Activated CD8-positive, alpha-beta T cell treated with anti-CD3 and anti-CD28 coated beads, Interleukin-2, amount 10 ng/mL, durations not matched to agents 7 days and 5 days (primary cell): ENCODE measurements at regions not wholly inside any gene's neighbourhood (a gene's known extent, or its start where the extent isn't known, plus 50 kb on each side); places are given as distances from the start of the nearest gene placed in this dataset.
"Not testable (repeated sequence)": the region's sequence is repeated elsewhere in the genome, so short reads cannot be mapped to it uniquely, and the experiment has no call there.

ENCODE experiments used
- ATAC-seq: fragments of 150-1000 bp; cut with Tn5 transposase; one replicate; pipeline ENCODE4 v1.10.0; 2021; ENCODE audit warnings: moderate library complexity
- CTCF ChIA-PET: fragments of 350-600 bp; sonication (Branson Sonifier 250); formaldehyde crosslinking; loops from one replicate; lab custom pipeline; 2021; ENCODE audit warnings: antibody characterized with exemption; lab: Charles Lee
- POLR2A ChIA-PET: fragments of 350-600 bp; sonication (Branson Sonifier 250); formaldehyde crosslinking; loops from one replicate; lab custom pipeline; 2021; ENCODE audit warnings: antibody characterized with exemption; lab: Charles Lee
- DNase-seq: peaks from one replicate; pipeline ENCODE4 v3.0.0-alpha.2; 2020
- H3K27ac Mint-ChIP-seq: one replicate; pipeline ENCODE4 v1.8.0; 2021; ENCODE audit warnings: mild to moderate bottlenecking, mixed read lengths
- H3K27me3 Mint-ChIP-seq: one replicate; pipeline ENCODE4 v1.8.0; 2021; ENCODE audit warnings: low read depth, mixed read lengths
- H3K36me3 Mint-ChIP-seq: one replicate; pipeline ENCODE4 v1.8.0; 2021; ENCODE audit warnings: low read depth, mixed read lengths
- H3K4me1 Mint-ChIP-seq: one replicate; pipeline ENCODE4 v1.8.0; 2021; ENCODE audit warnings: low read depth, mixed read lengths
- H3K4me3 Mint-ChIP-seq: one replicate; pipeline ENCODE4 v1.8.0; 2021; ENCODE audit warnings: mild to moderate bottlenecking, mixed read lengths
- H3K9me3 Mint-ChIP-seq: one replicate; pipeline ENCODE4 v1.8.0; 2022; ENCODE audit warnings: mixed read lengths; ENCODE audit not compliant: insufficient read depth

DNA sequence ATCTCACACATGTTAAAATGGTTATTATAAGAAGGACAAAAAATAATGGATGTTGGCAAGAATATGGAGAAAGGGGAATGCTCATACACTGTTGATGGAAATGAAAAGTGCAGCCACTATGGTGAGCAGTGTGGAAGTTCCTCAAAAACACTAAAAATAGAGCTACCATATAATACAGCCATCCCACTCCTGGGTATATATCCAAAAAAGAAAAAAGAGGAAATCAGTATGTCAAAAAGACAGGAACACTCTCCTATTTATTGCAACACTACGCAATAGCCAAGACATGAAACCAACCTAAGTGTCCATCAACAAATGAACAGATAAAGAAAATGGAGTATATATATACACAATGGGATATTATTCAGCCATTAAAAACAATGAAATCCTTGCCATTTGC lies 642.6 kb downstream of the RNF144A start:
- H3K4me1 Mint-ChIP-seq, result peaks cover 13% of the 10 kb centered on the region
- H3K36me3 Mint-ChIP-seq, result peaks cover 45% of the 10 kb centered on the region
- ATAC-seq (no peak), DNase-seq (no peak)
- no peak overlapping the region for H3K4me3 Mint-ChIP-seq
- no peak overlapping the region for H3K27ac Mint-ChIP-seq
- H3K9me3 Mint-ChIP-seq, result peaks cover 27% of the 10 kb centered on the region
- H3K27me3 Mint-ChIP-seq, result no peaks in the 10 kb centered on the region
- POLR2A ChIA-PET, result interaction anchor here (0.6 kb wide), 1 partner anchor 200 kb away, joined by 3 read pairs; no protein-coding TSS in a partner anchor
- CTCF ChIA-PET, result interaction anchor here (2.3 kb wide), 1 partner anchor 10 kb away, joined by 8 read pairs; no protein-coding TSS in a partner anchor

GRCh38 chr2:7566382-7566881 lies 649.2 kb downstream of the RNF144A start:
- peaks cover 52% of the 10 kb centered on the region for H3K4me1 Mint-ChIP-seq
- H3K9me3 Mint-ChIP-seq, result peaks cover 30% of the 10 kb centered on the region
- ATAC-seq, result no peak
- H3K4me3 Mint-ChIP-seq, result no peak overlapping the region
- H3K36me3 Mint-ChIP-seq, result peaks cover 60% of the 10 kb centered on the region
- ChIA-PET CTCF (interaction anchor here (1.4 to 2.4 kb wide), 8 partner anchors 8 to 158 kb away, joined by 4 to 38 read pairs (median 16); no protein-coding TSS in a partner anchor), POLR2A (interaction anchor here (1.6 to 2.1 kb wide), 2 partner anchors 135 to 137 kb away, joined by 6 to 9 read pairs; no protein-coding TSS in a partner anchor)
- no peak for DNase-seq
- peak overlapping the region; percentile 95 for H3K27ac Mint-ChIP-seq
- no peaks in the 10 kb centered on the region for H3K27me3 Mint-ChIP-seq

DNA sequence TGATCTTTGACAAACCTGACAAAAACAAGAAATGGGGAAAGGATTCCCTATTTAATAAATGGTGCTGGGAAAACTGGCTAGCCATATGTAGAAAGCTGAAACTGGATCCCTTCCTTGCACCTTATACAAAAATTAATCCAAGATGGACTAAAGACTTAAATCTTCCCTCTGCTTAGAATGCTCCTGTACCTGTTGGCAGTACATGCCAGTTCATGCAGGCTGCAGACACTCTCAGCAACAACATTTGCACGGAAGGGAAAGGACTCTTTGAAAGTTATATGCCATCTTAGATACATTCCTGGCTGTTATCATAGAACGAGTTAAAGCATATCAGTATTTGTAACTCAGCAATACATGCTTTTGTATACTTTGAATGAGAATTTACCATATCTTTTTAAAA lies 649.9 kb downstream of the RNF144A start:
- ATAC-seq, result peak; percentile 16
- CTCF ChIA-PET, result interaction anchor here (0.6 to 2.4 kb wide), 34 partner anchors 9 to 1114 kb away, joined by 3 to 38 read pairs (median 4); partner anchors contain the start of gene ID2
- POLR2A ChIA-PET, result interaction anchor here (0.7 to 2.1 kb wide), 16 partner anchors 14 to 1114 kb away, joined by 3 to 24 read pairs (median 4); no protein-coding TSS in a partner anchor
- DNase-seq, H3K27me3 Mint-ChIP-seq: not testable (repeated sequence)
- H3K27ac Mint-ChIP-seq, result peak overlapping the region; percentile 95
- peaks cover 61% of the 10 kb centered on the region for H3K36me3 Mint-ChIP-seq
- peak overlapping the region; percentile 60 for H3K4me3 Mint-ChIP-seq
- H3K9me3 Mint-ChIP-seq, result peaks cover 23% of the 10 kb centered on the region
- H3K4me1 Mint-ChIP-seq, result peaks cover 58% of the 10 kb centered on the region

DNA sequence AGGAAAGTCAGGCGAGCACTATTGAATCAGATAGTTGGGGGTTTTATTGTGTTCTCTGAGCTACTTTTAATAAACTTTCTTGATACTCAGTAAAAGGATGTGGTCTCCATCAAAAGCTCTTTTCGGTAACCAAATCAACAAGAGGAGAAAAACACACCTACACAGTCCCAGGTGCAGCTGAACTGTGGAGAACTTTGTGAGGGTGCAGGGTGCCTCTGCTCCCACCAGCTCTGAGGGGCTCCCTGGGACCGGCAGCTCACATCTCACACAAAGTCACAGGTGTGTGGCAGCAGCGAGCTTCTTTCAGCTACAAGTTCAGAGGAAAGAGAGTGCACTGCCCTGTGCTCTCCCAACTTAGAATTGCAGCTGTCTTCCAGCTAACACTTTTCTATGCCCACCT lies 650.4 kb downstream of the RNF144A start:
- Mint-ChIP-seq H3K27me3 (no peaks in the 10 kb centered on the region), H3K27ac (peak overlapping the region; percentile 95), H3K4me1 (peaks cover 63% of the 10 kb centered on the region), H3K9me3 (peaks cover 18% of the 10 kb centered on the region), H3K36me3 (peaks cover 60% of the 10 kb centered on the region), H3K4me3 (peak overlapping the region; percentile 60)
- CTCF ChIA-PET, result interaction anchor here (0.6 to 2.4 kb wide), 35 partner anchors 10 to 1114 kb away, joined by 3 to 38 read pairs (median 4); partner anchors contain the start of gene ID2
- POLR2A ChIA-PET, result interaction anchor here (0.7 to 2.1 kb wide), 18 partner anchors 10 to 1114 kb away, joined by 3 to 24 read pairs (median 3); no protein-coding TSS in a partner anchor
- DNase-seq (peak; percentile 80), ATAC-seq (peak; percentile 94)

DNA sequence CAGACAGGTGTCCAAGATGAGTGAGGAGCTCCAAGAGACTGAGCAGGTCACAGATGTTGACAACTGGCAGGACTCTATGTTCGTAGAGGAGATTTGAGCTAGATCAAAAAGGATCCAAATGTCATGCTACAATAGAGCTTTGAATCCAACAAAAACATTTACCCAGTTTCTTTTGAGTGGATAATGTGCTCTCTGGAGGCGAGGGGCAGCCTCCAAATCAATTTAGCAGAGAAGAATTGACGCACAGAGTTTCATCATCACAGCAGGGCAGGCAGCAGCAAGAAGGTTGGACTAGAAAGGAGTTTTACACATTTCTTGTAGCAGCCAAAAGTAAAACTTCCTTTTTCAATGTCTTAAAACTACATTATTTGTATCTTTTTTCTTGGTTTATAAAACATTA lies 653.0 kb downstream of the RNF144A start:
- ATAC-seq, result no peak
- ChIA-PET CTCF (interaction anchor here (0.8 to 2.3 kb wide), 3 partner anchors 101 to 143 kb away, joined by 3 to 9 read pairs (median 5); no protein-coding TSS in a partner anchor), POLR2A (no interaction called here)
- no peak for DNase-seq
- Mint-ChIP-seq H3K4me3 (no peak overlapping the region), H3K9me3 (peaks cover 12% of the 10 kb centered on the region), H3K4me1 (peaks cover 69% of the 10 kb centered on the region), H3K27ac (no peak overlapping the region), H3K36me3 (peaks cover 47% of the 10 kb centered on the region), H3K27me3 (no peaks in the 10 kb centered on the region)

- ChIA-PET CTCF (interaction anchor here (0.7 to 2.7 kb wide), 3 partner anchors 100 to 144 kb away, joined by 3 to 12 read pairs (median 4); no protein-coding TSS in a partner anchor), POLR2A (interaction anchor here (0.6 to 1.4 kb wide), 2 partner anchors 141 to 485 kb away, joined by 3 read pairs; no protein-coding TSS in a partner anchor)
- no peak overlapping the region for H3K27ac Mint-ChIP-seq
- H3K36me3 Mint-ChIP-seq, result peaks cover 39% of the 10 kb centered on the region
- DNase-seq, result no peak
- no peak for ATAC-seq
- no peak overlapping the region for H3K4me3 Mint-ChIP-seq
- H3K27me3 Mint-ChIP-seq, result no peaks in the 10 kb centered on the region
- H3K9me3 Mint-ChIP-seq, result peaks cover 5% of the 10 kb centered on the region
- peaks cover 55% of the 10 kb centered on the region for H3K4me1 Mint-ChIP-seq
These were observed 654.5 kb downstream of the RNF144A start for GRCh38 chr2:7571701-7572100.

DNA sequence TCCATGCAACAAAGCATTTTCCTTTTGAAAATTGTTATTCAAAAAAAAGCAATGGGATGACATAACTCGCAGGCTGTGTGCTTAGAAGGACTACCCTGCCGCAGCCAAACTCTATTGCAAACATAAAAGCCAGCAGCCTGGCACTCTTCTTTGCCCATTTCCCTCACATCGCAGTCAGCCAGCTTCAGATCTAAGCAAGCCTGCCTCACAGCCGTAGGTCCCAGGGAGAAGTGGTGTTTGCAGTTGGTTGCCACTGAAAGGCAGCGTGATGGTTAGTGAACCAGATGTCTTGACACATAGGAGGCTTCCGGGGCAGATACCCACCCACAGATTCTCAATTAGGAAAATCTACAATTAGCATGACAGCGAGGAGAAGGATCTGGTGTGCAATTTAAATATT lies 655.2 kb downstream of the RNF144A start:
- H3K9me3 Mint-ChIP-seq, result peaks cover 8% of the 10 kb centered on the region
- CTCF ChIA-PET, result interaction anchor here (1.6 to 2.7 kb wide), 2 partner anchors 143 to 145 kb away, joined by 4 to 12 read pairs; no protein-coding TSS in a partner anchor
- peak overlapping the region; percentile 24 for H3K27ac Mint-ChIP-seq
- ATAC-seq (peak; percentile 48), DNase-seq (peak; percentile 56)
- H3K4me1 Mint-ChIP-seq, result peaks cover 48% of the 10 kb centered on the region
- H3K4me3 Mint-ChIP-seq, result no peak overlapping the region
- H3K36me3 Mint-ChIP-seq, result peaks cover 35% of the 10 kb centered on the region
- H3K27me3 Mint-ChIP-seq, result no peaks in the 10 kb centered on the region
- POLR2A ChIA-PET, result interaction anchor here (1.4 kb wide), 1 partner anchor 141 kb away, joined by 3 read pairs; no protein-coding TSS in a partner anchor

- no peak overlapping the region for H3K27ac Mint-ChIP-seq
These were observed 656.1 kb downstream of the RNF144A start for GRCh38 chr2:7573166-7573825.

DNA sequence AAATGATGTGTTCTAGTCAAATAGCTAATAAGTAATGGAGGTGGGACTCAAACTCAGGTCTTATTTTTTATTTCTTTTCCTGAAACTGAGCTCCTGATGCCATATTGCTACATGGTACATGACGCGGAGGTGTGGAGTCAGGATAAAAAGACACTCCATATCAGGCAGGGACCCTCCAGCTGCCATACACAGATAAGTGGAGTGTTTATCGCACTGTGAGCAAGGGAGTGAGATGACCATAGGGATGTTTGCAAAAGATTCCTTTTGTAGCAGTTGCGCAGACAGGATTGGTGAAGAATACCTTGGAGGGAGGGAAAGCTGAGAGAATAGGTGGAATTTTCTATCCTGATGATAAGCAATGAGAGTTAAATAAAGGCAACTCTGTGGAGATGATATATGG lies 657.2 kb downstream of the RNF144A start:
- ATAC-seq, result no peak
- H3K27ac Mint-ChIP-seq, result no peak overlapping the region
- ChIA-PET POLR2A (no interaction called here), CTCF (interaction anchor here (0.8 kb wide), 1 partner anchor 95 kb away, joined by 3 read pairs; no protein-coding TSS in a partner anchor)
- peaks cover 32% of the 10 kb centered on the region for H3K4me1 Mint-ChIP-seq
- no peaks in the 10 kb centered on the region for H3K27me3 Mint-ChIP-seq
- no peak for DNase-seq
- H3K4me3 Mint-ChIP-seq, result no peak overlapping the region
- peaks cover 43% of the 10 kb centered on the region for H3K36me3 Mint-ChIP-seq
- peaks cover 27% of the 10 kb centered on the region for H3K9me3 Mint-ChIP-seq

More at GRCh38 chr2:7573166-7573825, 656.1 kb downstream of the RNF144A start:
- no peak overlapping the region for H3K4me3 Mint-ChIP-seq
- no peaks in the 10 kb centered on the region for H3K27me3 Mint-ChIP-seq
- peaks cover 43% of the 10 kb centered on the region for H3K36me3 Mint-ChIP-seq
- ATAC-seq (no peak), DNase-seq (no peak)
- H3K4me1 Mint-ChIP-seq, result peaks cover 40% of the 10 kb centered on the region
- CTCF ChIA-PET, result interaction anchor here (2.7 kb wide), 1 partner anchor 146 kb away, joined by 12 read pairs; no protein-coding TSS in a partner anchor
- H3K9me3 Mint-ChIP-seq, result peaks cover 17% of the 10 kb centered on the region
- POLR2A ChIA-PET, result no interaction called here

DNA sequence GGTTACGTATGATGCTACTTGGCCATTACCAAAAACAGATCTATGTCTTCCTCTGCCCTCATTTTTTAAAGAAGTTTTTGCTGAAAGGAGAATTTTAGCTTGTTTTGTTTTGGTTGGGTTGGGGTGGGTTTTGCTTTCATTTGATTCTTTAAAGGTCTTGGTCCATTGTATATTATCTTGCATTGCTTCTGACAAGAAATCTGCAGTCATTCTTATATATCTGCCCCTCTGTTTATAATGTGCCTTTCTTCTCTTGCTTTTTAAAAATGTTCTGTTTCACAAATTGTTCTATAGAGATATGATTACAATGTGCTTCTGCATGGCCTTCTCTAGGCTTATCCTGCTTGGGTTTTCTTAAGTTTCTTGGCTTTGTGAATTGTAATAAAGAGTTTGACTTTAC lies 660.6 kb downstream of the RNF144A start:
- Mint-ChIP-seq H3K27me3 (no peaks in the 10 kb centered on the region), H3K27ac (no peak overlapping the region), H3K4me1 (peaks cover 7% of the 10 kb centered on the region), H3K36me3 (peaks cover 32% of the 10 kb centered on the region), H3K4me3 (no peak overlapping the region), H3K9me3 (peaks cover 29% of the 10 kb centered on the region)
- ATAC-seq, result no peak
- ChIA-PET POLR2A (interaction anchor here (1.2 kb wide), 1 partner anchor 15 kb away, joined by 3 read pairs; no protein-coding TSS in a partner anchor), CTCF (interaction anchor here (0.9 to 2.6 kb wide), 5 partner anchors 9 to 22 kb away, joined by 3 to 8 read pairs (median 3); no protein-coding TSS in a partner anchor)
- DNase-seq, result no peak

GRCh38 chr2:7584017-7584416 lies 666.8 kb downstream of the RNF144A start:
- Mint-ChIP-seq H3K27me3 (no peaks in the 10 kb centered on the region), H3K36me3 (peaks cover 18% of the 10 kb centered on the region), H3K4me3 (no peak overlapping the region), H3K4me1 (peaks cover 9% of the 10 kb centered on the region), H3K27ac (no peak overlapping the region), H3K9me3 (peaks cover 26% of the 10 kb centered on the region)
- ATAC-seq (no peak), DNase-seq (no peak)
- ChIA-PET CTCF (no interaction called here), POLR2A (no interaction called here)
